GM19372 (cell line): ENCODE measurements at regions not wholly inside any gene's neighbourhood (a gene's known extent, or its start where the extent isn't known, plus 50 kb on each side); places are given as distances from the start of the nearest gene placed in this dataset.
"Not testable (repeated sequence)": the region's sequence is repeated elsewhere in the genome, so short reads cannot be mapped to it uniquely, and the experiment has no call there.

Experiments used
- ATAC-seq: cut with Tn5 transposase; IDR thresholded peaks from one replicate; pipeline ENCODE4 v1.9.1; 2021; ENCODE audit warnings: mild to moderate bottlenecking, low read depth, moderate library complexity; ENCODE audit not compliant: unreplicated experiment

- ATAC-seq = no peak
These were observed 255.4 kb upstream of the CDH2 start for GRCh38 chr18:28432339-28432738.

DNA sequence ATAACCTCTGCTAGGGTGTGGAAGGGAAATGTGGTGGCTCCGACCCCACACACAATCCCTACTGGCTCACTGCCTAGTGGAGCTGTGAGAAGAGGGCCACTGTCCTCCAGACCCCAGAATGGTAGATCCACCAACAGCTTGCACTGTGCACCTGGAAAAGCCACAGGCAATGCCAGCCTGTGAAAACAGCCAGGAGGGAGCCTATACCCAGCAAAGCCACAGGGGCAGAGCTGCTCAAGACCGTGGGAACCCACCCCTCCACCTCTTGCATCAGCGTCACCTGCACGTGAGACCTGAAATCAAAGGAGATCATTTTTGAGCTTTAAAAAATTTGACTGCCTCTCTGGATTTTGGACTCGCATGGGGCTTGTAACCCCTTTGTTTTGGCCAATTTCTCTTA is 249.0 kb upstream of the CDH2 start:
- ATAC-seq = no peak

- no peak for ATAC-seq
These were observed 245.6 kb upstream of the CDH2 start for GRCh38 chr18:28422577-28422976.

DNA sequence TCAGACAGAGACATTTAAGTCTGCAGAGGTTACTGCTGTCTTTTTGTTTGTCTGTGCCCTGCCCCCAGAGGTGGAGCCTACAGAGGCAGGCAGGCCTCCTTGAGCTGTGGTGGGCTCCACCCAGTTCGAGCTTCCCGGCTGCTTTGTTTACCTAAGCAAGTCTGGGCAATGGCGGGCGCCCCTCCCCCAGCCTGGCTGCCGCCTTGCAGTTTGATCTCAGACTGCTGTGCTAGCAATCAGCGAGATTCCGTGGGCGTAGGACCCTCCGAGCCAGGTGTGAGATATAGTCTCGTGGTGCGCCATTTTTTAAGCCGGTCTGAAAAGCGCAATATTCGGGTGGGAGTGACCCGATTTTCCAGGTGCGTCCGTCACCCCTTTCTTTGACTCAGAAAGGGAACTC is 245.0 kb upstream of the CDH2 start:
- not testable (repeated sequence) for ATAC-seq

GRCh38 chr18:28412521-28412920 is 235.6 kb upstream of the CDH2 start:
- ATAC-seq = no peak

DNA sequence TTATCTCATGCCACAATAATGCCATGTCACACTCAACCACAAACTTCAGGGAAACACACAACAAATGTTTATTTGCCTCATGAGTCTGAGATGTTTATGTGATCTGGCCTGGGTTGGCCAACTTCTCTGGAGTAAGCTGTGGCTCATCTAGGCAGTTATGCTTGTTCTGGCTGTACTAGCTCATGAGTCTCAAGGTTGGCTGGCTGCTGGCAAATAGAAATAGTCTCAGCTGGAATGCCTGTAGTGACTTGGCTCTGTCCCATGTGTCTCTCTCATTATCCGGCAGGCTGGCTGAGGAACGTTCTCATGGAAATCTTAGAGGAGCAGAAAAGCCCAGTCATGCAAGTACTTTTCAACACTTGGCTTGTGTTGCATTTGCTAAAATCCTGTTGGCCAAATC is 234.9 kb upstream of the CDH2 start:
- no peak for ATAC-seq

- ATAC-seq = no peak
These were observed 232.9 kb upstream of the CDH2 start for GRCh38 chr18:28409811-28410210.

DNA sequence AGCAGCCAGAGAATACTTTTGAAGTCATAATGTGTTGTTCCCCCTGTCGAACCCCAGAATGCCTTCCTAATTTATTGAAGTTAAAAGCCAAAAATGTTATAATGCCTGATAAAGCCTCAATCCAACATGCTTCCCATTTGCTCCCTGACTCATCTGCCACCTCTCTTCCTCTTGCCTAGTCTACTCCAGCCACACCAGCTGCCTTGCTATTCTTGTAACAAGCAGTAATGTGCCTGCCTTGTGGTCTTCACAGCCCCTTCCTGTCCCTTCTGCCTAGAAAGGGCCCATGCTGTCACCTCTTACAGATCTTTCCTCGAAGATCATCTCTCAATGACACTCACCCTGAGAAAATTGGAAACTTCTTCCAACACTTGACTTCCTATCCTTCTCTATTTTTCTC is 231.6 kb upstream of the CDH2 start:
- ATAC-seq = no peak

GRCh38 chr18:28407681-28408080 is 230.8 kb upstream of the CDH2 start:
- no peak for ATAC-seq

- ATAC-seq = no peak
These were observed 229.6 kb upstream of the CDH2 start for GRCh38 chr18:28406533-28406932.

GRCh38 chr18:28404694-28405093 is 227.8 kb upstream of the CDH2 start:
- no peak for ATAC-seq

DNA sequence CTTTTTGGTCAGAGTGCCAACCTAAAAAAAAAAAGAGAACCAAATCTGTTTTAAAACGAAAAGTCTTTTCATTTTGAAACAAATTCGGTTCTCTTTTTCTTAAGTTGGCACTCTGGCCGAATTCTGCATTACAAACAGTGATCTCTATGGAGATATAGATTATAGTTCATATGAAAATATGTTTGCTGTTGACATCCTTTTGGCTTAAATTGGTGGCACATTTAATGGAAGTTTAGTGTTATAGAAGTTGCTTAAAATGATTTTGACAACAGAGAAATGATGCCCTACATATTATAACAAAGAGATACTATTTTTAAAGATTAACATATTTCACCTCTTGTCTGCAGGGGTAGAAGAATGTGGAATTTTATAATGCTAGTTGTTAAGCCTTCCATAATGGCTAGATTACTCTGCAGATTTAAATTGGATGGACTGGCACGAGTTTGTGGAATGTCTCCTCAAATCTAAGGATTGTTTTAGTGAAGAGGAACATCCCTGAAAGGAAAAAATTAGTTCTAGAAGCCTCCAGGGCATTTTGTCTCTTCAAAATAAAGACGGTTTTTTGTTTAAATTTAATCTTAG is 222.9 kb upstream of the CDH2 start:
- ATAC-seq = no peak

DNA sequence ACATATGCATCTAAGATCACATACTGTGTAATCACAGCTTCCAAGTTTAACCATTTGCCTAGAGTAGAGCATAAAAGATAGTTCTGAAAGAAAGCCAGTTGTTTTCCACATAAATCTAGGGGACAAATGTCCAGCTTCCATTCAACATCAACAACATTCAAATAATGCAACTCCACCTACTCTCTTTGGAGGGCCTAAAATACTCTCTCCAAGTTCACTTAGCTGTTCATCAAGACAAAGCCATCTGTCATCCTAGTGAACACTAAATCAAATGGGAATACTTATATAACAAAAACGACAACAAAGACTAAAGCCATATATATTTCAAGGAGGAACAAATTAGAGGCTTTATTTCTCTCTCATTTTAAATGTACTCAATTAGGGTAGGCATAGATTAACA is 221.5 kb upstream of the CDH2 start:
- no peak for ATAC-seq

DNA sequence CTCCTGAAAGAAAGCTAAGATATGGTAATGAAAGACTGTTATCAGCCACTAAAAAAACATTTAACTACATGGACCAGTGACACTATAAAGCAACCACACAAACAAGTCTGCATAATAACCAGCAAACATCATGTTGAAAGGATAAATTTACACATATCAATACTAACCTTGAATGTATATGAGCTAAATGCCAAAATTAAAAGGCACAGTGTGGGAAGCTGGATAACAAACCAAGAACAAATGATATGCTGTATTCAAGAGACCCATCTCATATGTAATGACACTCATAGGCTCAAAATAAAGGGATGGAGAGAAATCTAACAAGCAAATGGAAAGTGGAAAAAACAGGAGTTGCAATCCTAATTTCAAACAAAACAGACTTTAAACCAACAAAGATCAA is 213.1 kb upstream of the CDH2 start:
- no peak for ATAC-seq

DNA sequence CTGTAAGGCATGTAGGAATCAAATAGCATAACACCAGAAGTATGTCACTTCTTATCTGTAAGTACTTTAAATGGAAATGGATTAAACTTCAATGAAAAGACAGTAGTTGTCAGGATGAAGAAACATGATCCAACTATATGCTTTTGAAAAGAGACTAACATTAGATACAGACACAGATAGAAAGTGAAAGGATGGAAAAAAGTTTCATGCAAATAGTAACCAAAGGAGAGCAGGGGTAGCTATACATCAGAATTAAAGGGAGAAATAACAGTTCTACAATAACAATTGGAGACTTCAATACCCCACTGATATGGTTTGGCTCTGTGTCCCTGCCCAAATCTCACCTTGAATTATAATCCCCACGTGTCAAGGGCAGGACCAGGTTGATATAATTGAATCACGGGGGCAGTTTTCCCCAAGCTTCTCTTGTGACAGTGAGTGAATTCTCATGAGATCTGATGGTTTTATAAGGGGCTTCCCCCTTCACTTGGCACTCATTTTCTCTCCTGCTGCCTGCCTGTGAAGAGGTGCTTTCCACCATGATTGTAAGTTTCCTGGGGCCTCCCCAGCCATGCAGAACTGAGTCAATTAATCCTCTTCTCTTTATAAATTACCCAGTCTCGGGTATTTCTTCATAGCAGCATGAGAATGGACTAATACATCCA is 205.4 kb upstream of the CDH2 start:
- ATAC-seq = no peak

- no peak for ATAC-seq
These were observed 195.3 kb upstream of the CDH2 start for GRCh38 chr18:28372186-28372585.

GRCh38 chr18:28366676-28367075 is 189.7 kb upstream of the CDH2 start:
- ATAC-seq = no peak

DNA sequence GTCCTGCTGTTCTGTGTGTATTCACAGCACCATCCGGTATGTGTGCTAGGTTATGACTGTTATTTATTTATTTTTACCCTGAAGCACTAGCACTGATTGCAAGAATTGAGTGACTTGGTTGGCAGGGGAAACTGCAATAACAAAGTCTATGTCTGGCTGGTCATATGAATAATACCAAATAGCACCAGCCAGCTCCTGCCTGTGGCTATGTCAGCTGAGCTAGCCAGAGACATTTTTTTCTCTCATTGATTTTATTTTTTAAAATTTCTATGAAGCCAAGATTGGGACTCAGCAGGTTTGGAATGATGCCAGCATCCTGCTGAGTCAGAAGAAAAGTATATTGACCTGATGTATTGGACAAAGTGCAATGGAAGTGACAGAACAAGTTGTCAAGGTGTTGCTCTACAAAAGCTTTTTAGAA is 188.5 kb upstream of the CDH2 start:
- no peak for ATAC-seq

GRCh38 chr18:28363124-28363523 is 186.2 kb upstream of the CDH2 start:
- ATAC-seq = no peak

GRCh38 chr18:28359176-28359575 is 182.2 kb upstream of the CDH2 start:
- no peak for ATAC-seq

DNA sequence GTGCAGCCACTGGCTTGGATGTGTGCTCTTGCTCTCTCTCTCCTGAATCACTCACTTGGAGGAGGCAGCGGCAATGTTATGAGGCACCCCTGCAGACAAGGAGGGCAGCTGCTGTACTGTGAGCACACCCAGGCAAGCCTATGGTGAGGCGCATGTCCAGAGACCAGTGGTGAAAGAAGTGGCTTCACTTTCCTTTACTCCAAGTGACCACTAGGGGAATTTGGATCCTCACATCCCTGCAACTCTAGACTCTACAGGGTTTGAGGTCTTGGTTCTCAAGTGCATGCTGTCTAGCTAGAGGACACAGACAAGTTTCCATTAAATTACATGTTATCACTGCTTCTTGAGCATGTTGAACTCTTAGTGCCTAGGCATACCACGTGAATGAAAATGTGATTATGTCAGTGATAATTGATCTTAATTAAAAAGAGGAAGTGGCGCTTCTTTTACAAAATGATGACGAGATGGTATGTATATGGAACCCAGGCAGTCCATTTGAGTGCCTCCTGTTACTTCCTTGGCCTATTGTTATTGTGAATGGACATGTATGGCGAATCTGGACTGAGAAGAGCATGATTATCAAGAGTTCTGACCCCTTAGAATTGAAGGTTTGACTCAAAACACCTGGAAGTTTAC is 181.0 kb upstream of the CDH2 start:
- ATAC-seq = no peak

DNA sequence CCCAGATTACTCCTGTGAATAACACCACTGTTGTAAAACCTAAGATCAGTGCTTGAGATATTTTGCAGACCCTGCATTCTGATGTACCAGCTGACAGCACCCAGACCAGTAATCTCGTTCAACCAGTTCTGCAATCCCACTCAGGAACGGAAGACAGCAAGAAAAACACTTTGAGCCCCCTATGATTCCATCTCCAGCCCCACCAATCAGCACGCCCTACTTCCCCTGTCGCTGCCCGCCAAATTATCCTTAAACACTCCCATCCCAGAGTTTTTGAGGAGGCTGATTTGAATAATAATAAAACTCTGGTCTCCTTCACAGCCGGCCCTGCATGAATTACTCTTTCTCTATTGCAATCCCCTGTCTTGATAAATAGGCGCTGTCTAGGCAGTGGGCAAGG is 173.9 kb upstream of the CDH2 start:
- ATAC-seq = no peak
